IMR-90 (cell line): ENCODE measurements at regions not wholly inside any gene's neighbourhood (a gene's known extent, or its start where the extent isn't known, plus 50 kb on each side); places are given as distances from the start of the nearest gene placed in this dataset.

Source experiments
- ATAC-seq: fragments of 200-7000 bp; cut with Tn5 transposase; 2 replicates; pipeline ENCODE4 v1.9.1; 2020; ENCODE audit warnings: low read depth, mild to moderate bottlenecking, moderate library complexity
- BruUV-seq: library from RNA; stranded (reverse); fragments of 400-500 nt; replicated peaks from 2 replicates; lab custom pipeline; 2021; lab: Mats Ljungman, UMichigan
- CTCF ChIA-PET: fragments of 300-600 bp; formaldehyde crosslinking; extraction: SDS; loops from one replicate; lab custom pipeline; 2021; ENCODE audit warnings: antibody characterized with exemption; lab: Yijun Ruan, JAX
- POLR2A ChIA-PET: fragments of 300-600 bp; sonication (Branson Sonifier 250); formaldehyde crosslinking; loops from one replicate; lab custom pipeline; 2022; ENCODE audit warnings: antibody characterized with exemption; ENCODE audit not compliant: unreplicated experiment; lab: Charles Lee
- DNase-seq: peaks from one replicate; pipeline ENCODE4 v3.0.0; 2013
- H2AFZ ChIP-seq: replicated peaks from 2 replicates; pipeline ENCODE3; 2013; ENCODE audit warnings: low read length, mild to moderate bottlenecking; ENCODE audit not compliant: poor library complexity
- H2AK5ac ChIP-seq: 2 replicates; pipeline ENCODE4 v1.6.1; 2013; ENCODE audit warnings: low read depth, low read length, inconsistent platforms
- H2AK9ac ChIP-seq: replicated peaks from 2 replicates; pipeline ENCODE3; 2013; ENCODE audit warnings: mild to moderate bottlenecking, low read depth, low read length, moderate library complexity; ENCODE audit not compliant: poor library complexity
- H2BK120ac ChIP-seq: 2 replicates; pipeline ENCODE4 v1.6.1; 2013; ENCODE audit warnings: low read depth, low read length, inconsistent platforms
- H2BK15ac ChIP-seq: 3 replicates; pipeline ENCODE4 v1.6.1; 2013; ENCODE audit warnings: low read depth, low read length, inconsistent platforms
- H2BK20ac ChIP-seq: 2 replicates; pipeline ENCODE4 v1.6.1; 2013; ENCODE audit warnings: low read depth, mild to moderate bottlenecking, inconsistent platforms, low read length, moderate library complexity
- H2BK5ac ChIP-seq: 2 replicates; pipeline ENCODE4 v1.6.1; 2013; ENCODE audit warnings: mild to moderate bottlenecking, low read depth, low read length, inconsistent platforms; ENCODE audit not compliant: poor library complexity, severe bottlenecking
- H3K14ac ChIP-seq: replicated peaks from 2 replicates; pipeline ENCODE4 v1.6.1; 2013; ENCODE audit warnings: low read depth, low read length, inconsistent platforms
- H3K18ac ChIP-seq: 2 replicates; pipeline ENCODE4 v1.6.1; 2013; ENCODE audit warnings: low read depth, low read length, control low read depth
- H3K23ac ChIP-seq: 2 replicates; pipeline ENCODE4 v1.6.1; 2013; ENCODE audit warnings: low read depth, low read length, inconsistent platforms
- H3K27ac ChIP-seq: 2 replicates; pipeline ENCODE4 v1.5.1; 2013; ENCODE audit warnings: mild to moderate bottlenecking, control low read depth, low read length; ENCODE audit not compliant: insufficient read depth
- H3K27me3 ChIP-seq: 2 replicates; pipeline ENCODE4 v1.6.1; 2013; ENCODE audit warnings: low read length; ENCODE audit not compliant: control insufficient read depth, insufficient read depth
- H3K36me3 ChIP-seq: 2 replicates; pipeline ENCODE4 v1.6.1; 2013; ENCODE audit warnings: low read length, mixed read lengths; ENCODE audit not compliant: control insufficient read depth, insufficient read depth
- H3K4ac ChIP-seq: 2 replicates; pipeline ENCODE4 v1.6.1; 2013; ENCODE audit warnings: low read depth, low read length, inconsistent platforms
- H3K4me1 ChIP-seq: 2 replicates; pipeline ENCODE4 v1.6.1; 2013; ENCODE audit warnings: low read length, mixed read lengths; ENCODE audit not compliant: control insufficient read depth, insufficient read depth
- H3K4me2 ChIP-seq: 2 replicates; pipeline ENCODE4 v1.6.1; 2013; ENCODE audit warnings: low read depth, mild to moderate bottlenecking, control low read depth, low read length, moderate library complexity
- H3K4me3 ChIP-seq: 2 replicates; pipeline ENCODE4 v1.5.1; 2013; ENCODE audit warnings: low read depth, mild to moderate bottlenecking, control low read depth, low read length, moderate library complexity; ENCODE audit not compliant: insufficient read depth
- H3K56ac ChIP-seq: 2 replicates; pipeline ENCODE4 v1.6.1; 2013; ENCODE audit warnings: low read length, inconsistent platforms; ENCODE audit not compliant: insufficient read depth; ENCODE audit errors: extremely low read depth
- H3K79me1 ChIP-seq, 2 experiments: 2 replicates each; pipeline ENCODE4 v1.6.1; 2013; ENCODE audit warnings: low read length in 2 of 2, inconsistent platforms in 1 of 2, low read depth in 1 of 2
- H3K9ac ChIP-seq: 2 replicates; pipeline ENCODE4 v1.6.1; 2013; ENCODE audit warnings: low read depth, low read length, control low read depth
- H3K9me1 ChIP-seq: 2 replicates; pipeline ENCODE4 v1.6.1; 2013; ENCODE audit warnings: low read length, inconsistent platforms; ENCODE audit not compliant: insufficient read depth
- H3K9me3 ChIP-seq: 2 replicates; pipeline ENCODE4 v1.6.1; 2013; ENCODE audit warnings: low read length; ENCODE audit not compliant: control insufficient read depth, insufficient read depth
- H4K20me1 ChIP-seq: 2 replicates; pipeline ENCODE4 v1.6.1; 2013; ENCODE audit warnings: low read length, inconsistent platforms; ENCODE audit not compliant: insufficient read depth
- H4K5ac ChIP-seq: 2 replicates; pipeline ENCODE4 v1.6.1; 2013; ENCODE audit warnings: mild to moderate bottlenecking, low read depth, low read length, control low read depth
- H4K8ac ChIP-seq, 2 experiments: 2 replicates each; pipeline ENCODE4 v1.6.1; 2013; ENCODE audit warnings: low read depth in 2 of 2, low read length in 2 of 2, control low read depth in 1 of 2, inconsistent platforms in 1 of 2
- H4K91ac ChIP-seq: 2 replicates; pipeline ENCODE4 v1.6.1; 2013; ENCODE audit warnings: low read depth, low read length, inconsistent platforms; ENCODE audit not compliant: insufficient read depth
- BHLHE40 ChIP-seq: fragments of 150-350 bp; IDR thresholded peaks from 2 replicates; pipeline ENCODE4 v1.6.1; 2016; ENCODE audit warnings: mild to moderate bottlenecking, low read depth, low read length
- CEBPB ChIP-seq: IDR thresholded peaks from 2 replicates; pipeline ENCODE4 v1.6.1; 2012; ENCODE audit warnings: low read depth, low read length, improper control_type of control experiment
- CHD1 ChIP-seq: IDR thresholded peaks from 2 replicates; pipeline ENCODE4 v1.6.1; 2012; ENCODE audit warnings: low read depth, low read length, improper control_type of control experiment
- FOS ChIP-seq: fragments of 150-350 bp; IDR thresholded peaks from 2 replicates; pipeline ENCODE4 v1.6.1; 2016; ENCODE audit warnings: low read depth, low read length
- MAFK ChIP-seq: IDR thresholded peaks from 2 replicates; pipeline ENCODE4 v1.6.1; 2012; ENCODE audit warnings: low read depth, low read length, improper control_type of control experiment
- MAZ ChIP-seq: IDR thresholded peaks from 2 replicates; pipeline ENCODE4 v1.6.1; 2012; ENCODE audit warnings: low read depth, mild to moderate bottlenecking, low read length, improper control_type of control experiment, moderate library complexity, borderline replicate concordance
- MXI1 ChIP-seq: IDR thresholded peaks from 2 replicates; pipeline ENCODE4 v1.6.1; 2012; ENCODE audit warnings: low read depth, mild to moderate bottlenecking, low read length, moderate library complexity, borderline replicate concordance
- NFE2L2 ChIP-seq: fragments of 150-350 bp; IDR thresholded peaks from 2 replicates; pipeline ENCODE4 v1.6.1; 2016; ENCODE audit warnings: low read depth, mild to moderate bottlenecking, low read length
- POLR2A ChIP-seq: IDR thresholded peaks from 2 replicates; pipeline ENCODE4 v1.6.1; 2012; ENCODE audit warnings: mild to moderate bottlenecking, low read depth, low read length
- RAD21 ChIP-seq: IDR thresholded peaks from 2 replicates; pipeline ENCODE4 v1.6.1; 2012; ENCODE audit warnings: low read length, improper control_type of control experiment
- RCOR1 ChIP-seq: IDR thresholded peaks from 2 replicates; pipeline ENCODE4 v1.6.1; 2012; ENCODE audit warnings: mild to moderate bottlenecking, low read length, improper control_type of control experiment; ENCODE audit not compliant: insufficient replicate concordance
- RFX5 ChIP-seq: IDR thresholded peaks from 2 replicates; pipeline ENCODE4 v1.8.0; 2012; ENCODE audit warnings: low read depth, mild to moderate bottlenecking, low read length, moderate library complexity
- SMC3 ChIP-seq: fragments of 150-350 bp; IDR thresholded peaks from 2 replicates; pipeline ENCODE4 v1.6.1; 2016; ENCODE audit warnings: low read depth, mild to moderate bottlenecking, antibody characterized with exemption, low read length, moderate library complexity
- WGBS, 2 experiments: methylation state at CpG; one replicate each; pipeline versions ENCODE4 v1.1.5 to v1.1.7; 2013; ENCODE audit warnings: missing lambda C conversion rate in 2 of 2; ENCODE audit not compliant: insufficient read length in 1 of 2; ENCODE audit errors: extremely low coverage in 2 of 2; 5-methylcytosine and 5-hydroxymethylcytosine counted together
- dilution Hi-C: fragments of 300-500 bp; cut with HindIII; formaldehyde crosslinking; loops from one replicate; pipeline ENCODE4 v1.14.3; 2018; ENCODE audit warnings: low sequenced_read_pairs; ENCODE audit not compliant: unreplicated experiment
- in situ Hi-C: fragments of 300-500 bp; cut with MboI; formaldehyde crosslinking; loops from 3 replicates; pipeline ENCODE4 v1.14.3; 2019; ENCODE audit warnings: low sequenced_read_pairs, inconsistent platforms, mixed read lengths
- intact Hi-C: fragments of 100-400 bp; cut with micrococcal nuclease; formaldehyde crosslinking; loops from 2 replicates; pipeline ENCODE4 v1.10.0; 2022
- TF ChIP-seq, protein P1 (sequence below): conservative IDR thresholded peaks from 2 replicates; pipeline ENCODE4 v1.5.1; 2012; ENCODE audit warnings: mild to moderate bottlenecking, low read depth, low read length, improper control_type of control experiment
- TF ChIP-seq, protein P2 (sequence below): fragments of 150-350 bp; IDR thresholded peaks from 2 replicates; pipeline ENCODE4 v1.6.1; 2016; ENCODE audit warnings: low read depth, mild to moderate bottlenecking, low read length, moderate library complexity, borderline replicate concordance
- TF ChIP-seq, protein P3 (sequence below): fragments of 150-350 bp; IDR thresholded peaks from 2 replicates; pipeline ENCODE4 v1.6.1; 2017; ENCODE audit warnings: mild to moderate bottlenecking, antibody characterized with exemption, low read length, low read depth

DNA sequence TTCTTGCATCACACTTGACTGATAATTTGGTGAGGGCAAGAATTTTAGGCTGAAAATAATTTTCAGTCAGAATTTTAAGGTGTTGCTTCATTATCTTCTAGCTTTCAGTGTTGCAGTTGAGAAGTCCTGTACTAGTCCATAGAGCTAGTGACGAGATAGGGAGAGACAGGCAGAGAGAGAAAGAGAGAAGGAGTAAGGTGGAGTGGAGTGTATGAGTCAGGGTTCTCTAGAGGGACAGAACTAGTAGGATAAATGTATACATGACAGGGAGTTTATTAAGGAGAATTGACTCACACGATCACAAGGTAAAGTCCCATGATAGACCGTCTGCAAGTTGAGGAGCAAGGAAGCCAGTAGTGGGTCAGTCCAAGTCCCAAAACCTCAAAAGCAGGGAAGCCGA is 127.2 kb downstream of the UTP18 start:
- Histone ChIP-seq H2BK20ac (no peak overlapping the region), H4K20me1 (no peaks in the 10 kb centered on the region), H3K9ac (no peak overlapping the region), H3K4me1 (no peaks in the 10 kb centered on the region), H3K9me1 (no peaks in the 10 kb centered on the region), H4K91ac (no peak overlapping the region), H2AFZ (no peak overlapping the region), H3K27me3 (no peaks in the 10 kb centered on the region), H3K9me3 (no peaks in the 10 kb centered on the region), H4K8ac (no peak overlapping the region), H2BK120ac (no peak overlapping the region), H3K4ac (no peak overlapping the region), H4K5ac (no peak overlapping the region), H3K56ac (no peak overlapping the region), H3K4me2 (no peak overlapping the region), H3K79me1 (no peaks in the 10 kb centered on the region), H2AK9ac (no peak overlapping the region), H2BK5ac (no peak overlapping the region), H3K14ac (no peak overlapping the region), H2AK5ac (no peak overlapping the region), H2BK15ac (no peak overlapping the region), H3K4me3 (no peak overlapping the region), H3K36me3 (no peaks in the 10 kb centered on the region), H3K27ac (no peak overlapping the region), H3K23ac (no peak overlapping the region), H3K18ac (no peak overlapping the region)
- BruUV-seq = no TSS peak
- ChIA-PET CTCF (no interaction called here), POLR2A (no interaction called here)
- ATAC-seq = no peak
- WGBS, 2 experiments = 83% methylated on average over 2 of the region's 4 CpGs; no CpG with 5 or more reads in 1 of the 2 experiments
- in situ Hi-C loops = no loop called here
- intact Hi-C loops = no loop called here
- DNase-seq = no peak
- TF ChIP-seq RCOR1 = no peak
- no peak for TF ChIP-seq SMC3
- TF ChIP-seq, protein P1, sequence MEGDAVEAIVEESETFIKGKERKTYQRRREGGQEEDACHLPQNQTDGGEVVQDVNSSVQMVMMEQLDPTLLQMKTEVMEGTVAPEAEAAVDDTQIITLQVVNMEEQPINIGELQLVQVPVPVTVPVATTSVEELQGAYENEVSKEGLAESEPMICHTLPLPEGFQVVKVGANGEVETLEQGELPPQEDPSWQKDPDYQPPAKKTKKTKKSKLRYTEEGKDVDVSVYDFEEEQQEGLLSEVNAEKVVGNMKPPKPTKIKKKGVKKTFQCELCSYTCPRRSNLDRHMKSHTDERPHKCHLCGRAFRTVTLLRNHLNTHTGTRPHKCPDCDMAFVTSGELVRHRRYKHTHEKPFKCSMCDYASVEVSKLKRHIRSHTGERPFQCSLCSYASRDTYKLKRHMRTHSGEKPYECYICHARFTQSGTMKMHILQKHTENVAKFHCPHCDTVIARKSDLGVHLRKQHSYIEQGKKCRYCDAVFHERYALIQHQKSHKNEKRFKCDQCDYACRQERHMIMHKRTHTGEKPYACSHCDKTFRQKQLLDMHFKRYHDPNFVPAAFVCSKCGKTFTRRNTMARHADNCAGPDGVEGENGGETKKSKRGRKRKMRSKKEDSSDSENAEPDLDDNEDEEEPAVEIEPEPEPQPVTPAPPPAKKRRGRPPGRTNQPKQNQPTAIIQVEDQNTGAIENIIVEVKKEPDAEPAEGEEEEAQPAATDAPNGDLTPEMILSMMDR = no peak
- TF ChIP-seq, protein P2, sequence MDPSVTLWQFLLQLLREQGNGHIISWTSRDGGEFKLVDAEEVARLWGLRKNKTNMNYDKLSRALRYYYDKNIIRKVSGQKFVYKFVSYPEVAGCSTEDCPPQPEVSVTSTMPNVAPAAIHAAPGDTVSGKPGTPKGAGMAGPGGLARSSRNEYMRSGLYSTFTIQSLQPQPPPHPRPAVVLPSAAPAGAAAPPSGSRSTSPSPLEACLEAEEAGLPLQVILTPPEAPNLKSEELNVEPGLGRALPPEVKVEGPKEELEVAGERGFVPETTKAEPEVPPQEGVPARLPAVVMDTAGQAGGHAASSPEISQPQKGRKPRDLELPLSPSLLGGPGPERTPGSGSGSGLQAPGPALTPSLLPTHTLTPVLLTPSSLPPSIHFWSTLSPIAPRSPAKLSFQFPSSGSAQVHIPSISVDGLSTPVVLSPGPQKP = no peak
- TF ChIP-seq POLR2A = no peak
- no peak for TF ChIP-seq MAFK
- TF ChIP-seq, protein P3, sequence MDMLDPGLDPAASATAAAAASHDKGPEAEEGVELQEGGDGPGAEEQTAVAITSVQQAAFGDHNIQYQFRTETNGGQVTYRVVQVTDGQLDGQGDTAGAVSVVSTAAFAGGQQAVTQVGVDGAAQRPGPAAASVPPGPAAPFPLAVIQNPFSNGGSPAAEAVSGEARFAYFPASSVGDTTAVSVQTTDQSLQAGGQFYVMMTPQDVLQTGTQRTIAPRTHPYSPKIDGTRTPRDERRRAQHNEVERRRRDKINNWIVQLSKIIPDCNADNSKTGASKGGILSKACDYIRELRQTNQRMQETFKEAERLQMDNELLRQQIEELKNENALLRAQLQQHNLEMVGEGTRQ = no peak
- no peak for TF ChIP-seq RAD21
- no peak for TF ChIP-seq FOS
- no peak for TF ChIP-seq MAZ
- no peak for TF ChIP-seq RFX5
- TF ChIP-seq BHLHE40 = no peak
- no peak for TF ChIP-seq CHD1
- TF ChIP-seq MXI1 = no peak
- no peak for TF ChIP-seq CEBPB
- no peak for TF ChIP-seq NFE2L2
- dilution Hi-C loops = no loop called here
